ENCODE measurements at regions not wholly inside any gene's neighbourhood (a gene's known extent, or its start where the extent isn't known, plus 50 kb on each side); places are given as distances from the start of the nearest gene placed in this dataset.

GRCh38 chr5:124581738-124582560 lies 164.5 kb downstream of the ZNF608 start:
- no peak for TF ChIP-seq RARB (CRISPR knock-in tag; IDR thresholded peaks at IDR 0.05)
- no peak for TF ChIP-seq POU6F1 (CRISPR knock-in tag; IDR thresholded peaks at IDR 0.05; ENCODE audit: borderline replicate concordance, low read depth)
- no peak for TF ChIP-seq ARNTL (CRISPR knock-in tag; IDR thresholded peaks at IDR 0.05; ENCODE audit: borderline replicate concordance, low read depth)
- ATAC-seq, result no peak

- TF ChIP-seq ISL1 (CRISPR knock-in tag; IDR thresholded peaks at IDR 0.05) (no peak), PPARA (CRISPR knock-in tag; IDR thresholded peaks at IDR 0.05; ENCODE audit: borderline replicate concordance) (no peak), ESRRG (CRISPR knock-in tag; IDR thresholded peaks at IDR 0.05) (no peak), CSDC2 (CRISPR knock-in tag; IDR thresholded peaks at IDR 0.05) (no peak), CREB5 (CRISPR knock-in tag; IDR thresholded peaks at IDR 0.05; ENCODE audit: low read depth) (no peak), ZNF8 (CRISPR knock-in tag; IDR thresholded peaks at IDR 0.05) (no peak), TSHZ2 (CRISPR knock-in tag; IDR thresholded peaks at IDR 0.05) (no peak), TOX (CRISPR knock-in tag; IDR thresholded peaks at IDR 0.05; ENCODE audit: borderline replicate concordance) (no peak), ZNF70 (CRISPR knock-in tag; IDR thresholded peaks at IDR 0.05) (no peak), CSRNP3 (CRISPR knock-in tag; IDR thresholded peaks at IDR 0.05) (no peak), GLIS3 (CRISPR knock-in tag; IDR thresholded peaks at IDR 0.05) (no peak), ZFP3 (CRISPR knock-in tag; IDR thresholded peaks at IDR 0.05) (no peak), POU6F1 (CRISPR knock-in tag; IDR thresholded peaks at IDR 0.05; ENCODE audit: borderline replicate concordance, low read depth) (no peak), RARB (CRISPR knock-in tag; IDR thresholded peaks at IDR 0.05) (no peak), ARNTL (CRISPR knock-in tag; IDR thresholded peaks at IDR 0.05; ENCODE audit: borderline replicate concordance, low read depth) (no peak), TCF4 (CRISPR knock-in tag; IDR thresholded peaks at IDR 0.05; ENCODE audit: borderline replicate concordance) (no peak), ZFP30 (CRISPR knock-in tag; IDR thresholded peaks at IDR 0.05) (no peak), SNAI2 (CRISPR knock-in tag; IDR thresholded peaks at IDR 0.05) (no peak), OSR1 (CRISPR knock-in tag; IDR thresholded peaks at IDR 0.05) (no peak)
- no peak; the same call in 2 of the 3 replicates for ATAC-seq
Observed at GRCh38 chr5:124580925-124581737, 165.3 kb downstream of the ZNF608 start.

- no peak for ATAC-seq
- no peak for TF ChIP-seq PPARA (CRISPR knock-in tag; IDR thresholded peaks at IDR 0.05; ENCODE audit: borderline replicate concordance)
- no peak for TF ChIP-seq RARB (CRISPR knock-in tag; IDR thresholded peaks at IDR 0.05)
- TF ChIP-seq POU6F1 (CRISPR knock-in tag; IDR thresholded peaks at IDR 0.05; ENCODE audit: borderline replicate concordance, low read depth), result no peak
- no peak for TF ChIP-seq BACH2 (CRISPR knock-in tag; IDR thresholded peaks at IDR 0.05; ENCODE audit: borderline replicate concordance)
- no peak for TF ChIP-seq ZNF565 (CRISPR knock-in tag; conservative IDR thresholded peaks at IDR 0.05; ENCODE audit: low read depth)
- no peak for TF ChIP-seq ZFP30 (CRISPR knock-in tag; IDR thresholded peaks at IDR 0.05)
- no peak for TF ChIP-seq ISL1 (CRISPR knock-in tag; IDR thresholded peaks at IDR 0.05)
- TF ChIP-seq CREB5 (CRISPR knock-in tag; IDR thresholded peaks at IDR 0.05; ENCODE audit: low read depth), result no peak
- TF ChIP-seq SNAI2 (CRISPR knock-in tag; IDR thresholded peaks at IDR 0.05), result no peak
- TF ChIP-seq CSRNP3 (CRISPR knock-in tag; IDR thresholded peaks at IDR 0.05), result no peak
Observed at GRCh38 chr5:124580512-124580911, 165.9 kb downstream of the ZNF608 start.
